HG02759 (cell line): ENCODE measurements at regions not wholly inside any gene's neighbourhood (a gene's known extent, or its start where the extent isn't known, plus 50 kb on each side); places are given as distances from the start of the nearest gene placed in this dataset.
"Not testable (repeated sequence)": the region's sequence is repeated elsewhere in the genome, so short reads cannot be mapped to it uniquely, and the experiment has no call there.

Experiments used
- ATAC-seq: cut with Tn5 transposase; IDR thresholded peaks from one replicate; pipeline ENCODE4 v1.9.1; 2021; ENCODE audit warnings: mild to moderate bottlenecking, moderate library complexity; ENCODE audit not compliant: unreplicated experiment

GRCh38 chr15:69668039-69668705, 215.6 kb downstream of the RPLP1 start:
- no peak for ATAC-seq

GRCh38 chr15:69668963-69669362, 216.3 kb downstream of the RPLP1 start:
- peak; percentile 61 for ATAC-seq

GRCh38 chr15:69669446-69669845, 216.8 kb downstream of the RPLP1 start:
- no peak for ATAC-seq

GRCh38 chr15:69673291-69673881, 220.8 kb downstream of the RPLP1 start:
- ATAC-seq, result no peak

GRCh38 chr15:69675731-69676130, 223.1 kb downstream of the RPLP1 start:
- ATAC-seq, result no peak

GRCh38 chr15:69677403-69677802, 224.8 kb downstream of the RPLP1 start:
- no peak for ATAC-seq

- peak; percentile 95 for ATAC-seq
Observed at GRCh38 chr15:69679623-69680228, 227.1 kb downstream of the RPLP1 start.

- ATAC-seq, result not testable (repeated sequence)
Observed at GRCh38 chr15:69684823-69685222, 232.2 kb downstream of the RPLP1 start.

GRCh38 chr15:69685512-69686452, 233.2 kb downstream of the RPLP1 start:
- ATAC-seq, result no peak

GRCh38 chr15:69686626-69687025, 234.0 kb downstream of the RPLP1 start:
- ATAC-seq, result no peak

GRCh38 chr15:69689133-69689532, 236.5 kb downstream of the RPLP1 start:
- ATAC-seq, result no peak

- no peak for ATAC-seq
Observed at GRCh38 chr15:69691307-69692015, 238.8 kb downstream of the RPLP1 start.

- ATAC-seq, result no peak
Observed at GRCh38 chr15:69692342-69692741, 239.7 kb downstream of the RPLP1 start.

GRCh38 chr15:69693059-69693458, 240.4 kb downstream of the RPLP1 start:
- ATAC-seq, result no peak

GRCh38 chr15:69696946-69697345, 244.3 kb downstream of the RPLP1 start:
- no peak for ATAC-seq

- no peak for ATAC-seq
Observed at GRCh38 chr15:69697916-69698315, 245.3 kb downstream of the RPLP1 start.

- ATAC-seq, result no peak
Observed at GRCh38 chr15:69699096-69699495, 246.5 kb downstream of the RPLP1 start.

- ATAC-seq, result no peak
Observed at GRCh38 chr15:69700380-69700779, 247.8 kb downstream of the RPLP1 start.

- no peak for ATAC-seq
Observed at GRCh38 chr15:69701198-69701597, 248.6 kb downstream of the RPLP1 start.

GRCh38 chr15:69703532-69704187, 251.0 kb downstream of the RPLP1 start:
- no peak for ATAC-seq
